ENCODE measurements at regions not wholly inside any gene's neighbourhood (a gene's known extent, or its start where the extent isn't known, plus 50 kb on each side); places are given as distances from the start of the nearest gene placed in this dataset.
"Not testable (repeated sequence)": the region's sequence is repeated elsewhere in the genome, so short reads cannot be mapped to it uniquely, and the experiment has no call there.

DNA sequence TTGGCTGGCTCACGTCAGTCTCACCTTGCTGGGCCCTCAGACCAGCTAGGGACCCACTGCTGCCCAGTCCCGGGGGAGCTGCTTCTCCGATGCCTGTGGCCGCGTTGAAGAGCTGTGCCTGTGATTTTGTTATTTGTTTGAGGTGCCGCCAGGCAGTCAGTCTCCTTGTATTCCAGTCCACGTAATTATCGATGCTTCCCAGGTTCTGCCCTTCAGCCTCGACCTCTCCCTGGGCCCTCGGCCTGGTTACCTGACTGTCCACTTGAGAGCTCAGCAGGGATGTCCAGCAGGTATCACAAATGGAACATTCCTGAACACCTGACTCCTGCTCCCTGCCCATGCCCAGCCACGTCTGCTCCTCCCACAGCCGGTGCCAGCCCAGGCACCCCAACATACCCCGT is 195.9 kb upstream of the HS6ST1 start:
- no peak for DNase-seq

DNA sequence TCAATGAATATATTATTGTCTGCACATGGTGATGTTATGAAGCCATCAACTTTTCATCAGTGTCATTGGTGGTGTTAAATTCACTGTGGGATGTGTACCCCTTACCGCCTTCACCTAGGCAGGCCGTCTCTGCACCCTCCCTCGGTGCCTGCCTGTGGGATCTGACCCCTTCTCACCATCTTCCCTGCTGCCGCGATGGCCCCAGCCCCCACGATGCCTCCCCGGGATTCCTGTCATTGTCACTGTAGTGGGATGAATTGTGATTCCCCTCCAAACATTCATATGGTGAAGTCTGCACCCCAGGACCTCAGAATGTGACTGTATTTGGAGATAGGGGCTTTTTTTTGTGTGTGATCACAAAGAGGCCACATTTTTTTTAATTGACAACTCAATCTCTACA is 198.3 kb upstream of the HS6ST1 start:
- no peak for DNase-seq

DNA sequence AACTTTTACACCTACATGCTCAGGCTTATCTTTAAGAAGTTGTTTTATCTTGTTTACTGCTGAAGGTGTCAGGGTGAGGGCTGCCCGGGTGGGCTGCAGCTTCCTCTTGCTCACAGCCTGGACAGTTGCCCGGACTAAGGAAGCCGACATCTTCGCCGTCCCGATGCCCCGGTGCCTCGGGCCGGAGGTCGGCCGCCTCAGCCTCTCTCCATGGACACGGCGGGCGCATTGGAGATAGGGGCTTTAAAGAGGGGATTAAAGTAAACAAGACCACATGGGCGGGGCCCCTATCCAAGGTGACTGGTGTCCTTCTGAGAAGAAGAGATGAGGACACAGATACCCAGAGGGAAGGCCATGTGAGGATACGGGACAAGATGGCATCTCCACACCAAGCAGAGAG is 200.4 kb upstream of the HS6ST1 start:
- not testable (repeated sequence) for DNase-seq

DNA sequence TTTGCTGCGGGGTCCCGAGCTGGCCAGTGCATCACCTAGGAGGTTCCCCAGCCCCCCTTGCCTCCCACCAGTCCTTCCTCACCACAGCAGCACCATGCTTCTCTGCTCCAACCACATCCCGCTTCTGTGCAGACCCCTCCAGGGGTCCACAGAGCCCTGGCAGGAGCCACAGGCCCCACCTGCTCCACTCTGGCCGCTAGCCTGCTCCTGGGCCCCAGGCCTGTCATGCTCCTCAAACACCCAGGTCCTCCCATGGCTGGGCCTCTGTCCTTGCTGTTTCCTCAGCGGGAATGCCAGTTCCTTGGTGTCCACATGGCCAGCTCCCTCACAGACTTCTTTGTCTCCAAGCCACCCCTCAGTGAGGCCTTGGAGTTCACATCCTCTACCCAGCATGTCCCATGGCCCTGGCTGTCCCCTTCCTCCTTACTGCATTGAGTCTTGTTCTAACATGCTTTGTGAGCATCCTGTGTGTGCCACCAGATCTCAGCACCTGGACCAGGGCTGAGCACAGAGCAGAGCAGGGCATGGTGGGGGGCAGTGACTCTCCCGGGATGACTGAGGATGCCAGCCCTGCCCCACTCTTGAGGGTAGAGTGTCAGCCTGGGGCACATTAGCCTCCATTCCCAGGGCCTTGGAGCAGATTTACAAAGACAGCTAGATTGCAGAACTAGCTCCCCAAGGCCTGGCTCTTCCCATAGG is 201.0 kb upstream of the HS6ST1 start:
- DNase-seq = no peak

DNA sequence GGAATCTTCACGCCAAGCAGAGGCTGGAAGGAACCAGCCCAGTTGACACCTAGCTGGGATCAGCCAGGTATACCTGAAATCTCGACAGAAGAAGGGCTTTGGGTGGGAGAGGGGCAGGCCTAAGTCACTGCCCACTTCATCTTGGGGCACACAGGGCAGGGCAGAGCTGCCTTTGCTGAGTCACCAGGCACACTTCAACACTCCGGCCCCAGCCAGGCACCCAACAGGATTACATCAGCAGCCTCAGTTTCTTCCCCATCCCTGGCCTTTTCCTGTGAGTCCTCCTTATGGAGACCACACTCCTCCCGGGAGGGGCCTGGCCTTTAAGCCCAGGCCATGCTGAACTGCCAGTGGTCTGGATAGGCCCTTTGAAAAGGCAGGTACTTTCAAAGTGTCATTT is 201.7 kb upstream of the HS6ST1 start:
- no peak for DNase-seq

DNA sequence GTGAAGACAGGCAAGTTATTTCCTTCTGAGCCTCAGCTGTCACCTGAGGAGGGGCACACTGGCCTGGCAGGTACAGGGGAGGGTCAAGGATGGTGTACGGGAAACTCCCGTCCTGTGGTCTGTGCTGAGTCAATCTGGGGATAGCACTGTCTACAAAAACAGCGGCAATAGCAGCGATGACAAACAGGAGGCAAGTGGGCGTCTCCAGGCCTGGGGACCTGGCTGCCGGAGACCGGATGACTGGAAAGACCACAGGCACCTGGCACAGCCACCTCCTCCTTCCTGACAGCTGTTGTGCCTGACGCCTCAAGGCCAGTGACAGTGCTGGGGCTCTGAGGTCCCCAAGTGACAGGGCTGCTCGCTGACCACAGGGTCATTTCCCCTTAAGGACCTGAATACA is 202.1 kb upstream of the HS6ST1 start:
- no peak for DNase-seq

DNA sequence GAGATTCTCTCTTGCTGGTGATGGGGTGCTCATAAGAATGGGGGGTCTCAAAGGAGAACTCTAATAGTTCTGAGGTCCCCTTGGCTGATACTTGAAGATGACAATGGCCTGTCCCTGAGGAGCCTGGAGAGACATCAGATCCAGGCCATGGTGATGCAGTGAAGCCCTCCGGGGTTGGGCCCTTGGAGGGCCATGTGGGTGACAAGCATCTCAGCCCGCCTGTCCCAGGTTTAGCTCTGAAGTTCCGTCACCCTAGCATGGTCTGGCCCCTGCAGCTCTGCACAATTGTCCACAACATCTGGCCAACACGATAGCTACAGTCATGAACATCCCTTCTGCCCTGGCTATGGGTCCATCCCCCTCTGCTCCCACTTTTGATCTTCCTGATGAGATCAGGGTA is 202.8 kb upstream of the HS6ST1 start:
- DNase-seq = no peak

DNA sequence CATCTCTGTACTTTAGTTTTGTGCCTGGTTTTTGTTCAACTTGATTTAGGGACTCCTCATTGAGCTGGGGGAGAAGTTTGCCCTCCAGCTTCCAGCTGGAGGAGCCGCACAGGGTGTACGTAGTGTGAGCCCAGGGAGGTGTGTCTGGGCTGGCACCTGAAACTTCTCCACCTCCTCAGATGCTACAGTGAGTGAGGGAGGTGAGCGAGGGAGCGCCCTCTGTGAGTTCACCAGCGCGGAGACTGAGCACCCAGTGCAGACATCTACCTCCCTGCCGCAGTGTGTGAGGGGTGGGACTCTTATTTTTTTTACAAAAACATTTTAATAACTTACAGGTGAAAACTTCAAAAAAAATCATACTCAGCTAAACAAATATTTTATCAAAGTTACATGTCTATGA is 204.2 kb upstream of the HS6ST1 start:
- no peak for DNase-seq

DNA sequence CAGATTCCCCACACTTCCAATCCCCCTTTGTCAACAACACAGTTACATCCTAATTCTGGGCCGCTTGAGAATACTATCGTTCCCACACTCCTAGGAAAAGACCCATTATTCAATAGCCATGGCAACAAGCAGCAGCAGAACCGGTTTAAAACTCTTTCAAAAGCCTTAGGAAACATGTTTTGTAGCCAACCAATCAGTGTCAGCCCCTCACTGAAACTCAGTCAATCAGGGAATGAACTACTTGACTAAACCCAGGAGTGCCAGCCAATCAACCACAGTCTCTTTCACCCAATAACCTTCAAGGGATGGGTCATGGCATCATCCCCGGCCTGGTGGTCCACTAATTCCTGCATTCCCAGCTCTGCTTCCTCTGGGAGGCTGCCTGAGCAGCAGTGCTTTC is 204.8 kb upstream of the HS6ST1 start:
- DNase-seq = no peak

DNA sequence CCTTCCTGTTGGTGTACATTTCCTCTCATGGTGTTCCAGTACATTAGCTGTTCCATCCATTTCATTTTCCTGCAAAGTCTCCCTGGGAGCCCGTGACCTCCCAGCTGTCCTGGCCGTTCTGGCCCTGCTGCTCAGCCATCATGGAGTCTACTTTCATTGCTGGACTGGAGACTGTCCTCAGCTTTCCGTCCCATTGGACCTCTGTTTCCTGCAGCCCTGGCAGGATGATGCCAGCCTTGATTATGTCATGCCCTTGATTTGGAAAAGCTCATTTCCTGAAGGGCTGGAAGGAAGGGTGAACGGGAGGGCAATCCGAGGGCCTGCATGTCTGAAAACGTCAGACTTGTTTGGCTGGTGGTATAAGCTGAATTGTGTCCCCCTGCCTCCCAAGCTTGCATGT is 205.5 kb upstream of the HS6ST1 start:
- no peak for DNase-seq

DNA sequence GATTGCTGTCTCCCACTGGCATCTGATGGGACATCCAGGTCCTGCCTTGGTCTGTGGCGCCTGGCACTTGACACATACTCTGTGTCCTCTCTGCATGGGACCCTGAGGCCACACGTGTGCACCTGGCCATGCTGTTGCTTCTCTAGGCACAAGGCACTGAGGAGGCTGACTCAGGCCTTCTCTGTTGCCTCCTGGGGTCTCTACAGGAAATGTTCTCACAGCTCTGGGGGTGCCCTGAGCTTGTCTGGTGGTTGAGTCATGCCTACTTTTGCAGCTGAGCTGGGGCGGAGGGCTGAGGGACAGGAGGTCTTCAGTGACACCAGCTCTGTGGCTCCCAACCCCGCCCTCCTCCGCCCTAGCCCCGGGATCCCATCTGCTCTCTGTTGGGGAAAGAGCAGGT is 207.0 kb upstream of the HS6ST1 start:
- DNase-seq = peak; percentile 16

DNA sequence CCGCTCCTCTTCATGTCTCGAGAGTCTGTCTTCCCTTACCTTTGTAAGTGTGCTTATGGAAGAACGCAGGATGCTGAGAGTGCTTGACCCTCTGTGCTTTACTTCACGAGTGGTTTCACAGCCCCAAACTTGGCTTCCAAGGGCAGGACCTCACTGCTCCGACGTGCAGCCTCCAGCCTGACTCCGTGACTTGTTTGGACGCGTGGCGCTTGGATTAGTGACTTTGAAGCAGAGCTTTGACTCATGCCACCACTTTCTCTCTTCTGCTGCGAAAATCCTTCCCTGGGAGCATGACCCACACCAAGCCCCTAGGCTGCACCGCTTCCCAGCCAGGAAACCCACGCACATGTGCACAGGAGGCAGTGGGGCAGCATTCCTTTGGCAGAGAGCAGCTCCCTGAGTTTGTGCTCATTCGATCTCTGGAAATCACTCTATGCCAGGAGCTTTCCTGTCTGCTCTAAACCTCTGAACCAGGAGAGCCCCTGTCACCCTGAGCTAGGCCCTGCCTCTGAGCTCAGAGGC is 207.8 kb upstream of the HS6ST1 start:
- DNase-seq = no peak

DNA sequence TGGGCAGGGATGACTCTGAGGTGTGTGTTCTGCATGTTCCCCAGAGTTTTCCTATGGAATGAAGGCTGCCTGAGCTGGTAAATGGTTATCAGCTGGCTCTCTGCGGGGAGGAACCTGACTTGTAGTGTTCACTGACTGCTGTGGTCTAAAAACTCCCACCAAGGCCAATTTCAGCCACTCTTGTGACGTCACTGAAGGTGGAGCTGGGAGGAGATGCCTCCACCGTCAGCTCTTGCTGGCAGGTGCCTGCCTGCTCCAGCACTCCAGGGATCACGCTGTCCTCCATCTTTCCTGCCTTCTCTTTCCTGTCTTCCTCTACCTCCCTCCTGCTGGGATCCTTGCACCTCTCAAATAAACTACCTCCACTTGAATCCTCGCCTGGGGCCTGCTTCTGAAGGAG is 209.5 kb upstream of the HS6ST1 start:
- no peak for DNase-seq

DNA sequence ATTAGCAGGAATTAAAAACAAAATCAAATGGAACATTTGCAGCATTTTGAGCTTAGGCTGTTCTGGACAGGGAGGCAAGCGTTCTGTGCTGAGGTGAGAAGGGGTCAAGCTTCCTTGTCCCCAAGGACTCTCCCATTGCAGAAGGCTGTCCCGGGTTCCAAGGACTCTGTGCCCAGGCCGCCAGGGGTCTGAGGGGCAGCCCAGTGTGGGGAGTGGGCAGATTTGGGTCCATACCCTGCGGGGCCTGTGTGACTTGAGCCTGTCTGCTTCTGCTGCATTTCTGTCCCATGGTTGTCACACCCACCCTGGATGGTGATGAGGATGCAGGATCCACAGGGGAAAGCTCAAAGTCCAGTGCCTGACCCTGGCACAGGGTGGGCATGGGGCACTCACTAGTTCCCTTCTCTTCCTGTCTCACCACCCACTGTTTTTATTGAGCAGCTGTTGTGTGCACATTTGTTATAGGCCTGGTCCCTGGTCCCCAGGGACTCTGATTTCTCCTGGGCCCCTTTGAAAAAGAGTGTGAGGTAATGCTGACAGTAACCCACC is 211.4 kb upstream of the HS6ST1 start:
- DNase-seq = no peak

DNA sequence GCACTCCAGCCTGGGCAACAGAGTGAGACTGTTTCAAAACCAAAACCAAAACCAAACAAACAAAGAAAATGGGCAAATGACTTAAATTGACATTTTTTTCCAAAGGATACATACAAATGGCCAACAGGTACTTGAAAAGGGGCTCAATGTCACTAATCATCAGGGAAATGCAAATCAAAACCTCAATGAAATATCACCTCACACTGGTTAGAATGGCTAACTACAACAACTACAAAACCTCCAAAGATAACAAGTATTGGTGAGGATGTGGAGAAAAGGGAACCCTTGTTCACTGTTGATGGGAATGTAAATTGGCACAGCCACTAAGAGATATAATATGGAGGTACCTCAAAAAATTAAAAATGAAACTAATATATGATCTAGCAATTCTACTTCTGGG is 213.2 kb upstream of the HS6ST1 start:
- DNase-seq = no peak

DNA sequence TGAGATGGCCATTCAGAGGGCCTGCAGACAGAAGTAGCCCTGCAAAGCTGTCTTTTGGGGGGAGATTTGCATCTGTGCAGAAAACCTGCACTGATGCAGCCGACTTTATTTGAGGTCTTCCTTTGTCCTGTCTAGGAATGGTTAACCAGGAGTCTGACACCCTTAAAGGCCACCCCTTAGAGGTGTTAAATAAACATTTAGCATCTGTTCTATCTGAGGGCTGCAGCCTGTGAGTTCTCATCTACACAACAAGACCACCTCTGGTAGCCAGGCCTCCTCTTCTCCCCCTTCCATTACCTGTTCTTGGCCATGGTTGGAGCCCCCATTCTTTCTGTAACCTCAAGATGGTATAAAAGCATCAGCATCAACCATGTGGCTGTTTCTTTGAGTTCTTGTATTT is 214.4 kb upstream of the HS6ST1 start:
- no peak for DNase-seq

DNA sequence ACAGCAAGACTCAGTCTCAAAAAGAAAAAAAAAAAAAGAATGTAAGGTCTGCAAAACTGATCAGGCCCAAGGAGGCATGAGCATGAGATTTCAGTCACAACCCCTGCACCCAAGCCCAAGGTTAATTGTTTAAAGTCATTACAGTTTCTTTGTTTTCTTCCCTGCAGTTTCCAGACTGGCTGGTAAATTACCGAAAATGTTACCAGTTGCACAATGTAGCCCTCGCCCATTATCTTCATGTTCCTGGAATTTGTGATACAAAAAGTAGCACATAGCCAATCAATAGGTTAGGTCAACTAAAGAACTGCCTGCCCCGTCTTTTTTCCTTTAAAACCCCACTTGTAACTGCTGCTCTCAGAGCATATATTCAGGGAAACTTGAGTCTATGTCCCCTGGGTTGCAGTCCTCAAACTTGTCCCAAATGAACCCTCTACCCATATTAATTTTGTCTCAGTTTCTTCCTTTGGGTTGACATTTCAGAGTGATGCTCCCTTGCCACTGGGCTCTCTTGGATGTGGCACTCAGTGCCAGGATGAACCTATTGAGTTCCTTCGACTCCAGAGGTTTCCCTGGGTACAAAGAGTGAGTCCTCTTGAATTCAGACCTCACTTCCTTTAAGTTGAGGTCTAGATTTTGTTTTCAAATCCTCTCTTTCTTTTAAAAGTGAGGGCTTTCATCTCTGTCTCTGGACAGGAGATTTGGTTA is 216.2 kb upstream of the HS6ST1 start:
- DNase-seq = no peak

DNA sequence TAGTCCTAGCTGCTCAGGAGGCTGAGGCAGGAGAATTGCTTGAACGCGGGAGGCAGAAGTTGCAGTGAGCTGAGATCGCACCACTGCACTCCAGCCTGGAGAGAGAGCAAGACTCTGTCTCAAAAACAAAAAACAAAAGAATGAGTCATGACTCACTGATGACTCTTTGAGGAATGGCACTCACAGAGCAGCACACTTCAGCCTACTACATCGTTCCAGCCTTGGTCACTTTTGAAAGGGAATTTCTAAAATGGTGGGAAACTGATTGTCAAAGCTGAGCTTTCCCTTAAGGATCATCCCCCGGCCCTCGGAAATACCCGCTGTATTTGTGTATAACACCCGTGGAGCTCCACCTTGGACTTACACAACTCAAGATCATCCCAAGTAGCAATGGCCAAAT is 217.3 kb upstream of the HS6ST1 start:
- peak; percentile 86 for DNase-seq

DNA sequence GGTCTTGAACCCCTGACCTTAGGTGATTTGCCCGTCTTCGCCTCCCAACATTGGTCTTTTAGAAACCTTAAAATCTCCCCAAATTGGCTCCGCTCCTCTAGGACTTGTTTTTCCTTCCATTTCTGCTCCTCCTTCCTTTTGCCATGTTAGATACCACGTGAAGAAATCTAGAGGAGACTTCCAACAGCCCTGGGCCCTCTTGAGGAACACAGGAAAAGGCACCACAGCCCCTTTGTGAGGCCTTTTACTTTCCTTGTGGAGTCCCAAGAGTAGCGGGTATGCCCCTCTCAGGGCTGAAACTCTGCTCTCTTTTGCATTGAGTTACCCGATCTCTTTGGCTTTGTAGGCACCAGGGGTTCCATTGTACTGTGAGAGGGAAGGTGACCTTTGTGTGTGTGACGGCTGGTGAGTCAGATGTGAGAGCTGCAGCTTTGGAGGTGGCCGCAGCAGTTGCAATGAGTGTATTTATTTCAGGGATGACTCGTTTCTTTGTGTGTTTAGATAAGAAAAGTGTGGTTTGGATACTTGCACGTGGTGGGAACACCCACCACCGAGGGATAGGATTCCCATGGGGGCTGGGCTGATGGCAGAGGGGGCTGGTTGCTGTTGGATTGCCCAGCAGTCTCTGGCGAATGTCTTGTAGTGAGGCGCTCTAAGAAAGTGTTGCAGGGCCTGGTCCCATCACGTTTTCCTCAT is 218.4 kb upstream of the HS6ST1 start:
- peak; percentile 94 for DNase-seq

DNA sequence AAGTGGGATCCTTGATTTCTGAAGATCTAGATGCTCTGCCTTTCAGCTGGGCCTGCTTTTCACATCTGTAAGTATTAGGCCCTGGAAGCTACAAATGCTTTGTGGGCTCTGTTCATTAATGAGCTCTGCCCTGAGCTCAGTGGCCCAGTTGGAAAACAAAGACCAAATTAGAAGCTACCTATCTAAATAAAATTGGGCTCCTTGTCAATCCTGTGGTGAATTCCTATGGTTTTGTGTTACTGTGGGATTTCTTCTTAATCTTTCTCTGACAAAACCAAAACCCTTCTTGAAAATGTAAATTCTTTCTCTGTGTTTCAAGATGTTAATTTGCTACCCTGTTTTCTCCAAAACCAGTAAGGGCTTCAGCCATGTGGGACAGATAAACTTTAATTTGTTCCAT is 219.0 kb upstream of the HS6ST1 start:
- DNase-seq = no peak

DNA sequence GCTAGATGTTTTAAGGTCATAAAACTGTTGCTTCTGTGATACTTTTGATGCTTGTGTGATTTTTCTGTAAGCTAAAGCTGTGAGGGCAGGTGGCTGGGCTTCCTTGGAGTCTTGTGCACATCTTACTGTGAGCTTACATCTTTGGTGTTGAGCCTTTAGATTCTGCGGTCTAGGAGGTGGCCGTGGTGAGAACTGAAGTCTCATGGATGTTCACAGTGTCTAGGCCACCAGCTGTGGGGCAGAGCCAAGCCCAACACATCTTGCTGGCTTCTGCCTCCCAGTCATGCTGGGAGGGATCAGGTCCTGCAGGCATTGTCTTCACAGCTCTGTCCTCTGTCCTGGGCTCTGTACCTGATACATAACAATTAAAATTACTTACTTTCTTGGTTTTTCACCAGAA is 219.7 kb upstream of the HS6ST1 start:
- no peak for DNase-seq

DNA sequence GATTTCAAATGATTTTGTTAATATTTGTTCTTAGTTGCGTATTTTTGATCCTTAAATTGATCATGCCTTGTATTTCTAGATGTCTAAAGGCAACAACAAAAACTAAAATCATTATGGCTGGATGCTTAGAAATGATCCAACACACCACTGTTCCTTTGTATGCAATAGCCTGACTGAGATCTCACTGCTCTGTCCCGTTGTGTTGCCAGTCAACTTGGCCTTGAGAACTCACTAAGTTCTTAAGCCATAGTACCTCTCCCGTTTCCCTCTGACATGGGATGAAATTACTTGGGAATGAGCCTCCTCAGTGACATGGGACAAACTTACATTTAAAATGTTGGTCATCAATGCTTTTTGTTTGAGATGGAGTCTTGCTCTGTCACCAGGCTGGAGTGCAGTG is 222.0 kb upstream of the HS6ST1 start:
- no peak for DNase-seq

DNA sequence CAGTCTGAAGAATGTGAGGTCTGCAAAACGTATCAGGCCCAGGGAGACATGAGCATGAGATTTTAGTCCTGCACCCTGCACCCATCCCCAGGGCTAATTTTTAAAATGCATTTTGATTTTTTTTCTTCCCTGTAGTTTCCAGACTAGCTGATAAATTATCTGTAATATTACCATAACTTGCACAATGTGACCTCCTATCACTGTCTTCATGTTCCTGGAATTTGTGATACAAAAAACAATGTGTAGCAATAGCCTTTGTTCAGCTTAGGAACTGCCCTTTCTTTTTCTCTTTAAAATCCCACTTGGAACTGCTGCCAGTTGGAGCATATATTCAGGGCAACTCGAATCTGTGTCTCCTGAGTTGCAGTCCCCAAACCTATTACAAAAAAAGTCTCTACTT is 222.8 kb upstream of the HS6ST1 start:
- DNase-seq = no peak

DNA sequence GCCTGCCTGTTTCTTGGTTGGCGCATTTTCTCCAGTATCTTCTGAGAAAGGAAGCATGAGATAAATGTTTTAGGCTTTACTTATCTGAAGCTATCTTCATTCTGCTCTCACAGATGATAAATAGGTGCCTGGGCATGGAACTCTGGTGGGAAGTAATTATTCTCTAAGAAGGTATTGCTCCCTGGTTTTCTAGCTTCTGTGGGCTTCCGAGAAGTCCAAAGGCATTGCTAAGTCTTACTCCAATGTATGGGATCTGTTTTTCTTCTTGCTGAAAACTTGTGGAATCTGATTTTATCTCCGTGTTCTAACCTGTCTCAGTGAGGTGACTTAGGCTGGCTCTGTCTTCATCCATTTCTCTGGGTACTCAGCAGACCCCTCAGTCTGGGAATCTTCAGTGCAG is 224.4 kb upstream of the HS6ST1 start:
- DNase-seq = no peak

All from EL (cell line).